Stimulated activated naive B cell treated with anti-CD40 and anti-IgM and Interleukin-4, amounts not matched to agents 10 μg/mL and 1 μg/mL and 100 μg/mL, for 72 hours (primary cell): ENCODE measurements at regions not wholly inside any gene's neighbourhood (a gene's known extent, or its start where the extent isn't known, plus 50 kb on each side); places are given as distances from the start of the nearest gene placed in this dataset.
"Not testable (repeated sequence)": the region's sequence is repeated elsewhere in the genome, so short reads cannot be mapped to it uniquely, and the experiment has no call there.

Experiments
- ATAC-seq, 2 donors: fragments of 150-1000 bp; cut with Tn5 transposase; replicated peaks; 2 replicates each; pipeline ENCODE4 v1.10.0; 2021; ENCODE audit warnings: moderate library complexity in 1 of 2
- DNase-seq: peaks from one replicate; pipeline ENCODE4 v3.0.0; 2021
- H3K27ac Mint-ChIP-seq: one replicate; pipeline ENCODE4 v1.8.0; 2022; ENCODE audit warnings: mild to moderate bottlenecking, mixed read lengths
- H3K27me3 Mint-ChIP-seq, 2 donors: one replicate each; pipeline ENCODE4 v1.8.0; 2022; ENCODE audit warnings: mixed read lengths in 2 of 2
- H3K36me3 Mint-ChIP-seq, 2 donors: one replicate each; pipeline ENCODE4 v1.8.0; 2022; ENCODE audit warnings: mixed read lengths in 2 of 2, mild to moderate bottlenecking in 1 of 2
- H3K4me1 Mint-ChIP-seq, 2 donors: one replicate each; pipeline ENCODE4 v1.8.0; 2022; ENCODE audit warnings: mixed read lengths in 2 of 2, mild to moderate bottlenecking in 1 of 2
- H3K4me3 Mint-ChIP-seq, 2 donors: one replicate each; pipeline ENCODE4 v1.8.0; 2022; ENCODE audit warnings: mild to moderate bottlenecking in 2 of 2, mixed read lengths in 2 of 2, moderate library complexity in 1 of 2
- H3K9me3 Mint-ChIP-seq, 2 donors: one replicate each; pipeline ENCODE4 v1.8.0; 2022; ENCODE audit warnings: mixed read lengths in 2 of 2, mild to moderate bottlenecking in 1 of 2

GRCh38 chr5:36374266-36374862 lies 72.7 kb upstream of the RANBP3L start:
- no peak for ATAC-seq
- Mint-ChIP-seq H3K9me3 (peaks cover 0 to 2% of the 10 kb centered on the region in 2 donors), H3K36me3 (no peaks in the 10 kb centered on the region), H3K27ac (no peak overlapping the region), H3K4me3 (no peak overlapping the region), H3K4me1 (no peaks in the 10 kb centered on the region), H3K27me3 (no peaks in the 10 kb centered on the region)
- DNase-seq = no peak

DNA sequence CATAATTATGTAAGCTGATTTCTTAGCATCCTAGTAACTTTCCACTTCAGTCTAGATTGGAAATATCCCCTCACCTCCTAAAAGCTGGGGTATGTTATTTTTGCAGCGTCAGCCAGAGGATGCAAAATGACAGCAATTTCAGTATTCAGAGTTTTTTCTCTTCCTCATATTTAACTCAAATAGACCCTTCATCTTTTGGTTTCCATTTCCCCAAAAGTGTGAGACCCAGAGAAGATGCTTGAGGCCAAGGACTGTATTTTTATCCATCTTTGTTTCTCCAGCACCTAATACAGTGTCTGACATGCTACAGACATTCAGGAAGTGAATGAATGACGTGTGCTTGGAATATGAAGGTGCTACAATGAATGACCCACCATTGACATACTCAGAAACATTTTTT lies 75.5 kb upstream of the RANBP3L start:
- no peak for ATAC-seq

DNA sequence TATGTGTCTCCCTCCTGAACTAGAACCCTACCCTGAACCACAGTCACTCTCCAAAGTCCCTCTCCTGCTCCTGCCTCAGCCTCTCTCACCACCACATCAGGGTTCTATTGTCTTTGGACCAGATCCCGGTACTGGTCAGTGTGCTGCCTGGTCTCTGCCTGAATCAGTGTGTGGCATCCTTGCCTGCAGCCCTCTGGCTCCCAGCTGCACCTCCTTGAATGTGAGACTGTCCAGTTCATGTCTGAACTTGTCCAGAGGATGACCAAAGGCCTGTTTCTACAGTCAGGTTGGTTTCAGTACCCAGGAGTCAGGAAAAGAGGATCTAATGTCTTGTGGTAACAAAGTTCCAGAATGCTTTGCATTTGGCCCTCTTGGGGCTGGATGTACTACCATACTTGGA lies 76.8 kb upstream of the RANBP3L start:
- Mint-ChIP-seq H3K4me3 (no peak overlapping the region), H3K27me3 (no peaks in the 10 kb centered on the region), H3K36me3 (no peaks in the 10 kb centered on the region), H3K4me1 (no peaks in the 10 kb centered on the region), H3K27ac (no peak overlapping the region), H3K9me3 (no peaks in the 10 kb centered on the region)
- ATAC-seq = no peak
- no peak for DNase-seq

More for the DNA sequence above, 75.5 kb upstream of the RANBP3L start:
- Mint-ChIP-seq H3K4me3 (no peak overlapping the region), H3K27ac (no peak overlapping the region), H3K27me3 (no peaks in the 10 kb centered on the region), H3K36me3 (no peaks in the 10 kb centered on the region), H3K4me1 (no peaks in the 10 kb centered on the region), H3K9me3 (no peaks in the 10 kb centered on the region)
- DNase-seq = no peak

DNA sequence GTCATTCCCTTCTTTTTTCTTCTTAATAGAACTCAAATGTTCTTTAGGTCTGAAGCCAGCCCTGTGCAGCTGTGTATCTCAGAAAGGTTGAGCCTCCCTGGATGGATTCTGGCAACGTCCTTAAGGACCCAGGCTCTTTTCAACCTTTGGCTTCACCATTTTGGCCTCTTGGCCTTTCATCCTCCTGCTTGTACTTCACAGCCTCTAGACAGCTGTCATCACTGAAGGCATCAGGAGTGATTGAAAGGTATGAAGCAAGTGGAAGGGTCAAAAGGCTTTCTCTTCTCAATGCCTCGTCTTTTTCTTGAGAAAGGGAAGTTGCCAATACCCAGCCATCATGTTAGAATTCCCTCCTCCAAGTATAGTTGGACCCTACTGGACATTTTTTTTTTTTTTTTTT lies 81.2 kb upstream of the RANBP3L start:
- DNase-seq (no peak), ATAC-seq (no peak)
- peaks cover 3 to 16% of the 10 kb centered on the region in 2 donors for H3K4me1 Mint-ChIP-seq
- H3K27ac Mint-ChIP-seq = no peak overlapping the region
- H3K36me3 Mint-ChIP-seq = no peaks in the 10 kb centered on the region
- no peaks in the 10 kb centered on the region for H3K27me3 Mint-ChIP-seq
- no peaks in the 10 kb centered on the region for H3K9me3 Mint-ChIP-seq
- no peak overlapping the region for H3K4me3 Mint-ChIP-seq

DNA sequence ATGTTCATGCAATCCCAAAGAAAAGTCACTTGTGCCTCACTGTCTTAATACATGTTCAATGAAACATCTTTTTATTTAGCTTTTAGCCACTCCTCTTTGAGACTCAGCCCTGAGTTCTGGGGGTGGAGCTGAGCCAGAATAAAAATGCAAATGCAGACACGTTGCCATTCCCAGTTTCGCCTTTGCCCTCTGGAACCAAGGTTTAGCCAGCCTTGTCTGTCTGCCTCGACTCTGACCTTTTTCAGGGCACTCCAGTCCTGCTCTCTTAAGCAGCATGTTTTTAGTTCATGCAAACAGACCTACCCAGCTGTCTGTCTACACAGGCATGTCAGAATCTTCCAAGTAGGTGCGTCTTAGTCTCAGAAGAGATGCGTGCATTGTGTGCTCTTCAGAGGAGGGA lies 82.2 kb upstream of the RANBP3L start:
- DNase-seq = no peak
- no peak overlapping the region for H3K4me3 Mint-ChIP-seq
- ATAC-seq = no peak
- H3K9me3 Mint-ChIP-seq = no peaks in the 10 kb centered on the region
- no peak overlapping the region for H3K27ac Mint-ChIP-seq
- H3K27me3 Mint-ChIP-seq = no peaks in the 10 kb centered on the region
- H3K4me1 Mint-ChIP-seq = peaks cover 3 to 16% of the 10 kb centered on the region in 2 donors
- no peaks in the 10 kb centered on the region for H3K36me3 Mint-ChIP-seq

DNA sequence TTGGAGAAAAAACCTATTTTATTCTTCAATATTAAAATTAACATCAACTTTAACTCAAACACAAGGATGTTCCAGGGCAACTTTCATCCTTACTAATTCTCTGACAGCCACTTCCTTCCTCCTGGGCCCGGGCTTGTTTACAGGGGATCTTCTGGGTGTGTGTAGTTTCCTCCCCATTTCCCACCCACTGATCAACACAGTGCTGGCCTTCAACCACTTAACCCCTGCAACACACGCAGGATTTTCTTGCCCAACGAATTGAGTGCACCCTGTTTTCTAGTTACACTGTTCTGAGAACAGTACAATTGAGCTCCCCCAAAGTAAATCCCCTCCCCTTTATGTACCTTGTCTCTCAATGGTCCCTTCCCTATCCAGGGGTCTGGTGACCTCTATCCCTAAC lies 83.1 kb upstream of the RANBP3L start:
- Mint-ChIP-seq H3K27me3 (no peaks in the 10 kb centered on the region), H3K9me3 (no peaks in the 10 kb centered on the region), H3K27ac (no peak overlapping the region), H3K4me3 (no peak overlapping the region), H3K36me3 (no peaks in the 10 kb centered on the region), H3K4me1 (peaks cover 3 to 16% of the 10 kb centered on the region in 2 donors)
- ATAC-seq (no peak), DNase-seq (no peak)

- Mint-ChIP-seq H3K4me1 (peaks cover 3 to 18% of the 10 kb centered on the region in 2 donors), H3K27me3 (peaks cover 0 to 4% of the 10 kb centered on the region in 2 donors), H3K36me3 (no peaks in the 10 kb centered on the region), H3K4me3 (no peak overlapping the region), H3K27ac (no peak overlapping the region), H3K9me3 (no peaks in the 10 kb centered on the region)
- no peak for DNase-seq
- ATAC-seq = no peak
Observed at GRCh38 chr5:36385495-36385894, 83.8 kb upstream of the RANBP3L start.

DNA sequence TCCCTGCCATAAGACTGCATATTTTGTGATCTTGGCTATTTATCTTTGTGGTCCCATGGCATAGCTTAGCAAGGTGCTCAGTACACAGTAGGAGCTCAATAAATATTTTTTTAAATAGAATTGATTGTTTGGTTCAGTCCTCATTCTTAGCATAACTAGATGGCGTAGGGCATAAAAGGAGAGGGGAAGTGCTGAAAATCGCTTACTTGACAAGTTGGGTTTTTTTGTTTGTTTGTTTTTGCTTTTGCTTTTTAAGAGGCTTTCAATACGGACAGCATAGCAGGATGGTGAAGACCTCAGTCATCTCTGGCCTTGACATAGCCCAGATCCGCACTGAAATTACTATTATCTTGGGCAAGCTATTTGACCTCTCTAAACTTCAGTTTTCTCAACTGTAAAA lies 86.6 kb upstream of the RANBP3L start:
- H3K36me3 Mint-ChIP-seq = no peaks in the 10 kb centered on the region
- ATAC-seq (no peak), DNase-seq (no peak)
- no peaks in the 10 kb centered on the region for H3K9me3 Mint-ChIP-seq
- no peak overlapping the region for H3K4me3 Mint-ChIP-seq
- H3K4me1 Mint-ChIP-seq = peaks cover 5 to 22% of the 10 kb centered on the region in 2 donors
- peaks cover 8 to 16% of the 10 kb centered on the region in 2 donors for H3K27me3 Mint-ChIP-seq
- no peak overlapping the region for H3K27ac Mint-ChIP-seq

- DNase-seq (no peak), ATAC-seq (no peak)
- Mint-ChIP-seq H3K36me3 (no peaks in the 10 kb centered on the region), H3K27ac (no peak overlapping the region), H3K4me3 (no peak overlapping the region), H3K27me3 (peaks cover 8 to 16% of the 10 kb centered on the region in 2 donors), H3K9me3 (no peaks in the 10 kb centered on the region), H3K4me1 (peaks cover 8 to 29% of the 10 kb centered on the region in 2 donors)
Observed at GRCh38 chr5:36389245-36389644, 87.5 kb upstream of the RANBP3L start.

DNA sequence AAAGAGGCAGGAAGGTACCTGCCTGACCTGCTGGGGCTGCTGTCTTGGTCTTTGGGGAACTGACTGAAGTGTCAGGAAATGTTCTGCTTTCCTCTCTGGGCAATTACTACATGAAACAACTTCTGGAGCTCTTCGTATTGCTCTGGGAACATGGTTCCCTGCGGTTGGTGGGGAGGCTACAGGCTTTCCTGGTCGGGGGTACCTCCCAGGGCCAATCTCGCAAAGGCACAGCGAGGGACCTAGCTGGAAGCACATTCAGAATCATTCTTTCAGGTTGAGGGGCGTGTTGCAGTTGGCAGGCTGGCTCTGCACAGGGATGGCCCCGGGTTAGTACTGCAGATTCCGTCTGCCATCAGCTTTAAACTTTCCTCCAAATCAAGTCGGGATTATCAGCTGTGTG lies 88.9 kb upstream of the RANBP3L start:
- Mint-ChIP-seq H3K4me1 (peaks cover 7 to 20% of the 10 kb centered on the region in 2 donors), H3K4me3 (no peak overlapping the region), H3K36me3 (no peaks in the 10 kb centered on the region), H3K27ac (no peak overlapping the region), H3K9me3 (peaks cover 0 to 1% of the 10 kb centered on the region in 2 donors), H3K27me3 (peaks cover 8 to 16% of the 10 kb centered on the region in 2 donors)
- DNase-seq = no peak
- no peak for ATAC-seq

DNA sequence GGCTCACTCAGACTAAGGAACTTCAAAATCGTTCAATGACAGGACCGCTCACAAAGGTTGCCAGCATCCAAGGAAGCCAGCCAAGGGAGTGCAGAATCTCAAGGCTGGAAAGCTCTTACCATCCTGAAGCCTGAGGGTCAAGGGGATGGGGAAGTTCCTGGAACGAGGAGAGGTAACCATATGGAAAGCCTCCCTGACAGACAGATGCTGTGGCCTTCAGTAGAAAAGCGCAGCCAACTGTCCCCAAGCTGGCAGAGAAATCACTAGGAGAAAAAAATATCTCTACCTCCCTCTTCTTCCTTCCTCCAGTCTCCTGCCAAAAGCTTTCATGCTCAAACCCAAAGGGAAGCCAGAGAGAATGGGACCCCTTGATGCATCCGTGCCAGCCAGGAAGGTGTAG lies 90.5 kb upstream of the RANBP3L start:
- Mint-ChIP-seq H3K4me1 (peaks cover 12 to 31% of the 10 kb centered on the region in 2 donors), H3K4me3 (no peak overlapping the region), H3K27ac (no peak overlapping the region), H3K36me3 (no peaks in the 10 kb centered on the region), H3K9me3 (peaks cover 0 to 1% of the 10 kb centered on the region in 2 donors), H3K27me3 (peaks cover 8 to 16% of the 10 kb centered on the region in 2 donors)
- ATAC-seq (no peak), DNase-seq (no peak)

DNA sequence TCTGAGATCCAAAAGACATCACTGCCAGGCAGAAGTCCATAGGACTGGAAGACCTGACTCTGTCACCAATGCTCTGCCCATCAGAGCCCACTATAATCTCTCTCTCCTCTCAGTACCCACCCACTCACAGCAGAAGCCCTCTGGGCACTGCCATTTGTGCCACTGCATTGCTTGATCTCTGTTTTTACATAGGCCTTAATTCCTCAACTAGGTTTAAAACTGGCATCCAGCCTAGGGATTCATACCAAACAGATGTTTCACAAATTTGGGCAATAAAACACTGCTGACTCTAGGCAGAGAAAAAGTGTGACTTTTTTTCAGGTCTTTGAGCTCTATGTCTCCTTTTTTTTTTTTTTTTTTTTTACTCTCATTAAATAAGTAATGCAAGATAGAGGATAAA lies 91.1 kb upstream of the RANBP3L start:
- no peaks in the 10 kb centered on the region for H3K36me3 Mint-ChIP-seq
- DNase-seq = no peak
- H3K9me3 Mint-ChIP-seq = peaks cover 0 to 1% of the 10 kb centered on the region in 2 donors
- H3K4me1 Mint-ChIP-seq = peaks cover 12 to 31% of the 10 kb centered on the region in 2 donors
- H3K27ac Mint-ChIP-seq = no peak overlapping the region
- ATAC-seq = no peak
- peaks cover 8 to 16% of the 10 kb centered on the region in 2 donors for H3K27me3 Mint-ChIP-seq
- no peak overlapping the region for H3K4me3 Mint-ChIP-seq

DNA sequence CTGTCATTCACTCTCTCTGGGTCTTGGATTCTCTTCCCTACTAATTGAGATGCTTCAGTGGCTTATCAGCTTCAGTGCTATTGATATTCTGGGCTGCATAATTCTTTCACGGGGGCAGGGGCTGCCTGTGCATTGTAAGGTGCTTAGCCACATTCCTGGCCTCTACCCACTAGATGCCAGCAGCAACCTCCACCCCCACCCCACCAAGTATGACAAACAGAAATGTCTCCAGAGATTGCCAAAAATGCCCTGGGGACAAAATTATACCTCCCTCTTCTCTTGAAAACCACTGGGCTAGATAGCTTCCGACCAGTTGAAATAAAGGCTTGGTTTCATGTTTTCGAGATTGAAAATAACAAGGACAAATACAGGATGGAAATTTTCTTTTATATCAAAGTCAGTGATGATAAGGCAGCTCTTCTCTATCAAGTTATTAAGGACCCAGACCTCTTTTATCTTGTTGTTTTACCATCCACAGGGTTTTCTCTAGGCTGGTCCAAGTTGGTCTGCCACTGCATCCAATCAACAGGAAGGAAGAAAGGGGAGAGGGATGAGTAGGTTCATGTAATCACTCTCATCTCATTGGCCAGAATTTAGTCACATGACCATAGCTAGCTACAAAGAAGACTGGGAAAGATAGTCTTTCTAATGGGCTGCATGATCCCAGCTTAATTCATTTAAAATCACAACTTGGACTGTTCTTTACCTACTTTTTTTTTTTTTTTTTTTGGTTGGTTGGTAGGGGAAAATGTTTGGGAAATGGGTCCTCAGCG lies 92.1 kb upstream of the RANBP3L start:
- Mint-ChIP-seq H3K9me3 (peaks cover 0 to 1% of the 10 kb centered on the region in 2 donors), H3K27ac (no peak overlapping the region), H3K36me3 (no peaks in the 10 kb centered on the region), H3K4me1 (peaks cover 12 to 31% of the 10 kb centered on the region in 2 donors), H3K4me3 (no peak overlapping the region), H3K27me3 (peaks cover 8 to 16% of the 10 kb centered on the region in 2 donors)
- peak; percentile 42 to 54 for ATAC-seq
- DNase-seq = no peak

GRCh38 chr5:36395260-36395659 lies 93.6 kb upstream of the RANBP3L start:
- no peak overlapping the region for H3K27ac Mint-ChIP-seq
- no peaks in the 10 kb centered on the region for H3K36me3 Mint-ChIP-seq
- H3K4me3 Mint-ChIP-seq = no peak overlapping the region
- H3K27me3 Mint-ChIP-seq = peaks cover 8 to 14% of the 10 kb centered on the region in 2 donors
- H3K4me1 Mint-ChIP-seq = peaks cover 12 to 31% of the 10 kb centered on the region in 2 donors
- ATAC-seq (no peak), DNase-seq (no peak)
- peaks cover 0 to 1% of the 10 kb centered on the region in 2 donors for H3K9me3 Mint-ChIP-seq

DNA sequence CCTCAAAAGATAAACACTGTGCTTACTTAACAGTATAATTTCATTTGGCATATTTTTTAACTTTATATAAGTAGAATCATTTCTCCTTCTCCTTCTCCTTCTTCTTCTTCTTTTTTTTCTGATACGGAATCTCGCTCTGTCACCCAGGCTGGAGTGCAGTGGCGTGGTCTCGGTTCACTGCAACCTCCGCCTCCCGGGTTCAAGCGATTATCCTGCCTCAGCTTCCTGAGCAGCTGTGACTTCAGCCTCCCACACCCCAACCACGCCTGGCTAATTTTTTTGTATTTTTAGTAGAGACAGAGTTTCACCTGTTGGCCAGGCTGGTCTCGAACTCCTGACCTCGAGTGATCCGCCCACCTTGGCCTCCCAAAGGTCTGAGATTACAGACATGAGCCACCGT lies 94.2 kb upstream of the RANBP3L start:
- not testable (repeated sequence) for H3K27me3 Mint-ChIP-seq, H3K36me3 Mint-ChIP-seq, H3K9me3 Mint-ChIP-seq, DNase-seq, ATAC-seq
- H3K4me1 Mint-ChIP-seq = peaks cover 11 to 28% of the 10 kb centered on the region in 2 donors
- peak overlapping the region in 1 of 2 donors; percentile 36 for H3K4me3 Mint-ChIP-seq
- peak overlapping the region; percentile 74 for H3K27ac Mint-ChIP-seq
